ENCODE measurements at regions not wholly inside any gene's neighbourhood (a gene's known extent, or its start where the extent isn't known, plus 50 kb on each side); places are given as distances from the start of the nearest gene placed in this dataset.

- Mint-ChIP-seq H3K4me1 (no peaks in the 10 kb centered on the region), H3K27me3 (peaks cover 16 to 39% (median 37%) of the 10 kb centered on the region in 3 donors), H3K9me3 (no peaks in the 10 kb centered on the region), H3K4me3 (no peak overlapping the region), H3K27ac (no peak overlapping the region), H3K36me3 (no peaks in the 10 kb centered on the region)
- no peak for ATAC-seq (ENCODE audit: low read depth in 2 of 2)
- no peak for DNase-seq
Measured at GRCh38 chr1:114274621-114275317, 121.1 kb upstream of the SYT6 start.

DNA sequence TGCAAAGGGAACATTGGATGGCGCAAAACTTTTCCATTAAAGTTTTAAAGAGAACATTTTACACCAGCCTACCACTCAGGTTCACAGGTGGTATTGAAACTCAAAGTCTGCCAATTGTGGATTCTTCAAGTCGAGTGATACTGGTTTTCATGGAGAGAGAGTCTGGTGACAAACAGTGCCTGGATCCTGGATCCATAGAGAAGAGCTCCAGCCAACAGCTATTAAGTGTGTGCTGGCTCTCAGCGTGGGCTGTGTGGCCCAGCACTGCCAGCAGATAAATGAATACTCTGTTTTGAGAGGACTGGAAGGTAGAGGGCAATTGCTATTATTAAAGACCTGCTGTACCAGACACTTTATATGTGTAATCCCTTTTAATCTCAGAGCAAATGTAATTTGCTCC is 118.9 kb upstream of the SYT6 start:
- no peaks in the 10 kb centered on the region for H3K9me3 Mint-ChIP-seq
- H3K27ac Mint-ChIP-seq = no peak overlapping the region
- H3K27me3 Mint-ChIP-seq = peaks cover 18 to 43% (median 34%) of the 10 kb centered on the region in 3 donors
- no peaks in the 10 kb centered on the region for H3K4me1 Mint-ChIP-seq
- DNase-seq (no peak), ATAC-seq (ENCODE audit: low read depth in 2 of 2) (no peak)
- H3K4me3 Mint-ChIP-seq = no peak overlapping the region
- no peaks in the 10 kb centered on the region for H3K36me3 Mint-ChIP-seq

DNA sequence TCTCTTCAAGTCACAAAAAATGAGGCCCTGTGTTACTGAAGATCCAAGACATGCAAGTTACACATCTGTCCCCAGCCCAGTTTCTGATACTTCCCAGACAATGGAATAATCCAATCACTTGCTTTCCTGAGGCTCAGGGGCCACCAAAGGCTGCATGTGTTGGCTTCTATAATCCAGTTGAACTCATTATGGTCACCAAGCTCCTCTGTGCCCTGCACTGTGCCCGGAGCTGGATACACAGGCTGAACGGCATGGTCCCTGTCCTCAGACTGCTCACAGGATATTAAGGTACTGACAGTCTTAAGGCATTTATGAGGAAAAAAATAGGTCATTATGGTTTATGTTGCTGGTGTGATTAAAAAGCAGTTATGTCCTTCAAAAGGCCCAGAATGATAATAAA is 117.0 kb upstream of the SYT6 start:
- H3K36me3 Mint-ChIP-seq = no peaks in the 10 kb centered on the region
- H3K4me1 Mint-ChIP-seq = no peaks in the 10 kb centered on the region
- H3K9me3 Mint-ChIP-seq = peaks cover 0 to 4% (median 0%) of the 10 kb centered on the region in 7 donors
- H3K27me3 Mint-ChIP-seq = peaks cover 23 to 45% (median 34%) of the 10 kb centered on the region in 3 donors
- ATAC-seq (ENCODE audit: low read depth in 2 of 2) = no peak
- H3K27ac Mint-ChIP-seq = peak overlapping the region in 1 of 6 donors; percentile 22
- DNase-seq = no peak
- H3K4me3 Mint-ChIP-seq = no peak overlapping the region

GRCh38 chr1:114270282-114270681 is 116.6 kb upstream of the SYT6 start:
- no peak for ATAC-seq (ENCODE audit: low read depth in 2 of 2)
- no peaks in the 10 kb centered on the region for H3K4me1 Mint-ChIP-seq
- no peak overlapping the region for H3K4me3 Mint-ChIP-seq
- peaks cover 0 to 4% (median 0%) of the 10 kb centered on the region in 7 donors for H3K9me3 Mint-ChIP-seq
- no peaks in the 10 kb centered on the region for H3K36me3 Mint-ChIP-seq
- no peak for DNase-seq
- H3K27ac Mint-ChIP-seq = no peak overlapping the region
- peaks cover 20 to 44% (median 34%) of the 10 kb centered on the region in 3 donors for H3K27me3 Mint-ChIP-seq

- peaks cover 0 to 4% (median 0%) of the 10 kb centered on the region in 7 donors for H3K9me3 Mint-ChIP-seq
- H3K4me1 Mint-ChIP-seq = no peaks in the 10 kb centered on the region
- H3K27ac Mint-ChIP-seq = no peak overlapping the region
- H3K36me3 Mint-ChIP-seq = no peaks in the 10 kb centered on the region
- H3K27me3 Mint-ChIP-seq = peaks cover 20 to 36% (median 31%) of the 10 kb centered on the region in 3 donors
- no peak for ATAC-seq (ENCODE audit: low read depth in 2 of 2)
- no peak overlapping the region for H3K4me3 Mint-ChIP-seq
- no peak for DNase-seq
Measured at GRCh38 chr1:114269539-114269938, 115.9 kb upstream of the SYT6 start.

- DNase-seq (no peak), ATAC-seq (ENCODE audit: low read depth in 2 of 2) (no peak)
- no peaks in the 10 kb centered on the region for H3K36me3 Mint-ChIP-seq
- H3K27ac Mint-ChIP-seq = no peak overlapping the region
- peaks cover 8 to 19% (median 18%) of the 10 kb centered on the region in 3 donors for H3K27me3 Mint-ChIP-seq
- H3K9me3 Mint-ChIP-seq = peaks cover 0 to 4% (median 0%) of the 10 kb centered on the region in 7 donors
- H3K4me3 Mint-ChIP-seq = no peak overlapping the region
- no peaks in the 10 kb centered on the region for H3K4me1 Mint-ChIP-seq
Measured at GRCh38 chr1:114263343-114263742, 109.7 kb upstream of the SYT6 start.

DNA sequence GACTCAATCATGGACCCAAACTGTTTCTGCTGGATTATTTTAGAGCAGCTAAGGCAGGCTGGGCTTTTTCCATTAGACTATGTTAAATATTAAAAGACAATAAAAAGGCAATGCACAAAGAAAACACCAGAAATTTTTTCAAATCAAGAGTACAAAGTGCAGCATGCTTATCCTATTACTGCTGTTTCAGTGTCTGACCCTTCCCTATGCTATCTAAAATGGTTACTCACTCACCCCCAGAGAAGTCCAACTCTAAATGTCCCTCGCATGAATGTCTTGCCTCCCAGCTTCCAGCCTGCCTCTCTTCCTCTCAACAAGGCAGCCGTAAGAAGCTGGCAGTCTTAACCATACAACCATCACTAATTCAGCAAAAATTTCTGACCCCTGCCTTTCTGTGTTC is 108.7 kb upstream of the SYT6 start:
- H3K4me3 Mint-ChIP-seq = no peak overlapping the region
- peaks cover 6 to 19% (median 18%) of the 10 kb centered on the region in 3 donors for H3K27me3 Mint-ChIP-seq
- H3K4me1 Mint-ChIP-seq = no peaks in the 10 kb centered on the region
- H3K27ac Mint-ChIP-seq = no peak overlapping the region
- H3K9me3 Mint-ChIP-seq = peaks cover 0 to 4% (median 0%) of the 10 kb centered on the region in 7 donors
- no peaks in the 10 kb centered on the region for H3K36me3 Mint-ChIP-seq
- ATAC-seq (ENCODE audit: low read depth in 2 of 2) = no peak
- no peak for DNase-seq

- no peak for DNase-seq
- no peak overlapping the region for H3K27ac Mint-ChIP-seq
- H3K9me3 Mint-ChIP-seq = peaks cover 0 to 3% (median 0%) of the 10 kb centered on the region in 7 donors
- H3K4me1 Mint-ChIP-seq = no peaks in the 10 kb centered on the region
- no peaks in the 10 kb centered on the region for H3K36me3 Mint-ChIP-seq
- ATAC-seq (ENCODE audit: low read depth in 2 of 2) = no peak
- no peak overlapping the region for H3K4me3 Mint-ChIP-seq
- peaks cover under 1 to 19% (median 9%) of the 10 kb centered on the region in 3 donors for H3K27me3 Mint-ChIP-seq
Measured at GRCh38 chr1:114260805-114261484, 107.3 kb upstream of the SYT6 start.

- no peaks in the 10 kb centered on the region for H3K36me3 Mint-ChIP-seq
- no peak for ATAC-seq (ENCODE audit: low read depth in 2 of 2)
- no peak overlapping the region for H3K4me3 Mint-ChIP-seq
- H3K4me1 Mint-ChIP-seq = no peaks in the 10 kb centered on the region
- H3K27ac Mint-ChIP-seq = no peak overlapping the region
- H3K9me3 Mint-ChIP-seq = peaks cover 0 to 11% (median 5%) of the 10 kb centered on the region in 7 donors
- peaks cover 0 to 13% (median 0%) of the 10 kb centered on the region in 3 donors for H3K27me3 Mint-ChIP-seq
- DNase-seq = no peak
Measured at GRCh38 chr1:114259511-114260160, 106.0 kb upstream of the SYT6 start.

- no peak for ATAC-seq (ENCODE audit: low read depth in 2 of 2)
- Mint-ChIP-seq H3K36me3 (no peaks in the 10 kb centered on the region), H3K9me3 (peaks cover 0 to 20% (median 8%) of the 10 kb centered on the region in 7 donors), H3K4me1 (no peaks in the 10 kb centered on the region), H3K4me3 (no peak overlapping the region), H3K27ac (no peak overlapping the region), H3K27me3 (peaks cover 0 to 13% (median 0%) of the 10 kb centered on the region in 3 donors)
- DNase-seq = no peak
Measured at GRCh38 chr1:114258633-114259032, 105.0 kb upstream of the SYT6 start.

- H3K4me1 Mint-ChIP-seq = no peaks in the 10 kb centered on the region
- H3K9me3 Mint-ChIP-seq = peaks cover 0 to 24% (median 8%) of the 10 kb centered on the region in 7 donors
- DNase-seq (no peak), ATAC-seq (ENCODE audit: low read depth in 2 of 2) (no peak)
- no peak overlapping the region for H3K4me3 Mint-ChIP-seq
- H3K36me3 Mint-ChIP-seq = no peaks in the 10 kb centered on the region
- H3K27ac Mint-ChIP-seq = no peak overlapping the region
- H3K27me3 Mint-ChIP-seq = peaks cover 0 to 13% (median 0%) of the 10 kb centered on the region in 3 donors
Measured at GRCh38 chr1:114258074-114258473, 104.4 kb upstream of the SYT6 start.

DNA sequence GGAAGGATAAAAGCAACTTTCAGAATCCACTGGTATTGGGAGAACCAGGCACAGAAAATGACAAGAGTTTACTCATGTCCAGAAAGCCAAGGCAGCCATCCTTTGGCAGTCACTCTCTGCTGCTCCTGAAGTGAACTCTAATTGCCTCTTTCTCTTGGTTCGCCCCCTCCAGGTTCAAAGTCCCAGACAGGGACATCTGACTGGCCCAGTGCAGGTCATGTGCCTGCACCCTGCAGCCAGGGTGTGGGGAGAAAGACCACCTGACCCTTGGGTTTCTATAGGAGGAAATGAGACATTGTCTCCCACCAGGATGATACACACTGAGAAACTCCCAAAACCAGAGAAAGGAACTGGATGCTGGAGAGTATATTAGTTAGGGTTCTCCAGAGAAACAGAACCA is 103.9 kb upstream of the SYT6 start:
- H3K27ac Mint-ChIP-seq = no peak overlapping the region
- ATAC-seq (ENCODE audit: low read depth in 2 of 2) (no peak), DNase-seq (no peak)
- H3K4me3 Mint-ChIP-seq = no peak overlapping the region
- peaks cover 0 to 25% (median 8%) of the 10 kb centered on the region in 7 donors for H3K9me3 Mint-ChIP-seq
- no peaks in the 10 kb centered on the region for H3K36me3 Mint-ChIP-seq
- no peaks in the 10 kb centered on the region for H3K4me1 Mint-ChIP-seq
- H3K27me3 Mint-ChIP-seq = peaks cover 0 to 13% (median under 1%) of the 10 kb centered on the region in 3 donors

- H3K4me3 Mint-ChIP-seq = no peak overlapping the region
- ATAC-seq (ENCODE audit: low read depth in 2 of 2) (no peak), DNase-seq (no peak)
- peaks cover 0 to 25% (median 8%) of the 10 kb centered on the region in 7 donors for H3K9me3 Mint-ChIP-seq
- peaks cover 10 to 23% (median 10%) of the 10 kb centered on the region in 3 donors for H3K27me3 Mint-ChIP-seq
- no peaks in the 10 kb centered on the region for H3K36me3 Mint-ChIP-seq
- no peak overlapping the region for H3K27ac Mint-ChIP-seq
- H3K4me1 Mint-ChIP-seq = no peaks in the 10 kb centered on the region
Measured at GRCh38 chr1:114253900-114254299, 100.2 kb upstream of the SYT6 start.

DNA sequence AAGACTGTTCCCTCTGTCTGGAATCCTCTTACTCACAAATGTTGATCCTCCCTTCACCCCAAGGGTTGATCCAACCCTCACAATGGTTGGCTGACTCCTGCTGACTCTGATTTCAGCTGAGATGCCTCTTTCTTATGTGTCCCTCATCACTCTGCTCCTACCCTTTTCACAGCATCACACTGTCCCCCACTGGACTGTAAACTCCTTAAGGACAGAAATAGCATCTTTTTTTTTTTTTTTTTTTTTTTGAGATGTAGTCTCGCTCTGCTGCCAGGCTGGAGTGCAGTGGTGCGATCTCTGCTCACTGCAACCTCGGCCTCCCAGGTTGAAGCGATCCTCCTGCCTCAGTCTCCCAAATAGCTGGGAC is 97.9 kb upstream of the SYT6 start:
- no peaks in the 10 kb centered on the region for H3K4me1 Mint-ChIP-seq
- peaks cover 10 to 16% (median 10%) of the 10 kb centered on the region in 3 donors for H3K27me3 Mint-ChIP-seq
- DNase-seq = no peak
- peaks cover 0 to 25% (median 12%) of the 10 kb centered on the region in 7 donors for H3K9me3 Mint-ChIP-seq
- H3K4me3 Mint-ChIP-seq = no peak overlapping the region
- no peaks in the 10 kb centered on the region for H3K36me3 Mint-ChIP-seq
- ATAC-seq (ENCODE audit: low read depth in 2 of 2) = no peak
- no peak overlapping the region for H3K27ac Mint-ChIP-seq
